GM19035 (cell line): ENCODE measurements at regions not wholly inside any gene's neighbourhood (a gene's known extent, or its start where the extent isn't known, plus 50 kb on each side); places are given as distances from the start of the nearest gene placed in this dataset.

Experiments used
- ATAC-seq: cut with Tn5 transposase; IDR thresholded peaks from one replicate; pipeline ENCODE4 v1.9.1; 2021; ENCODE audit not compliant: unreplicated experiment

- ATAC-seq: no peak
Observed at GRCh38 chr15:93497291-93497690, 408.3 kb upstream of the RGMA start.

GRCh38 chr15:93496888-93497287, 407.9 kb upstream of the RGMA start:
- ATAC-seq: no peak

- ATAC-seq: no peak
Observed at GRCh38 chr15:93495799-93496637, 407.0 kb upstream of the RGMA start.

GRCh38 chr15:93493172-93493571, 404.2 kb upstream of the RGMA start:
- ATAC-seq: no peak

GRCh38 chr15:93491291-93491690, 402.3 kb upstream of the RGMA start:
- no peak for ATAC-seq

- no peak for ATAC-seq
Observed at GRCh38 chr15:93488296-93488713, 399.3 kb upstream of the RGMA start.

- ATAC-seq: no peak
Observed at GRCh38 chr15:93486407-93487117, 397.6 kb upstream of the RGMA start.

DNA sequence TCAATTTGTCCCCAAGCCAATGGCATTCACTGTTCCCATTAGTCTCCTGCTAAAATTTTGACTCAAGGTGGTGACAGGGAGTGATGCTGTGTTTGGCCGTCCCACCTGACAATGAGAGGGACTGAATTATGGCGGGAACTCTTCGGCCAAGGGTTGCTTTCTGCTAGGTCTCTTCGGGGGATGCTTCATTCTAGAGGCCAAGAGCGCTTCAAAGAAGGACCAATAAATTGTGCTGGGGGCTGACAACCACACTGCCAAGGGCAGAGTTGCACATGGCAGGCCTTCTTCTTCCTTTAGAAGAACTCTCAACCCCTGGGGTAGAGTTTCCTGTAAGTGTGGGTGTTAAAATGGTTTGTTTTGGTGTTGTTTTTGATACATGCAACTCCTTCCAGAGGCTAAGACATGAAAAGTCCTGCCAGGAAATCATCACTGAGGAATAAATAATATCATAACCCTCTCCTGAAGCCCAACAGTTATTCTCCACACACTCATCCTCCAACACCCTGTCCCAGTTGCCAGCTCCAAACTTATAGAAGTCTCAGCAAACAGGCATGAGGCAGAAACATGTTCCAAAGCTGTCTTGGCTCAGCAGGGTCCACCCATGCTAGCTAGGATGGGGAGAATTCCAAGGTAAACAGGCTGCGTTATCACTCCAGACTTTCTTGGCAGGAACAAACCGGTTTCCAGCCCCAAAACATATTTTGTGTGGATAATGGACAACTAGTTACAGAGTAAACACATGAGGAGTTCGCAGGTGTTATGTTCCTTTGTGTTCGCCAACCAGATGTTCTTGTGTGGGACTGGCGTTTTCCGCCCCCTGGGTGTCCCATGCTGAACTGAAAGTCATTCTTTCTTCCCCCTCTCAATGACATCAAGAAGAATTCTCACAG, 396.7 kb upstream of the RGMA start:
- no peak for ATAC-seq

DNA sequence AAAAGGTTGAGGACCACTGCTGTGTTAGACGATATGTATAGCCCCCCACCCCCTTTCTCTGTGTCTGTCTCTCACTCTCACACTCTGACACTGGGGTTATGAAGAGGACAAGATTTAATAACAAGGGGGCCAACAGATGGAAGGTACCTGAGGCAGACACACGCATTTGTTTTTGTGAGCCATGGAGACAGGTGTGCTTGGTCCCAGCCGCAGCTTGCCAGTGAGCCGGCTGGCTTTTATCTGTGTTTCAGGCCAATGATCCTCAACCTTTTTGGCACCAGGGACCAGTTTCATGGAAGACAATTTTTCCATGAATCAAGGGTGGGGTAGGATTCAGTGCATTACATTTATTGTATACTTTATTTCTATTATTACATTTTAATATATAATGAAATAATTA, 394.9 kb upstream of the RGMA start:
- ATAC-seq: no peak

GRCh38 chr15:93482731-93483130, 393.7 kb upstream of the RGMA start:
- no peak for ATAC-seq

DNA sequence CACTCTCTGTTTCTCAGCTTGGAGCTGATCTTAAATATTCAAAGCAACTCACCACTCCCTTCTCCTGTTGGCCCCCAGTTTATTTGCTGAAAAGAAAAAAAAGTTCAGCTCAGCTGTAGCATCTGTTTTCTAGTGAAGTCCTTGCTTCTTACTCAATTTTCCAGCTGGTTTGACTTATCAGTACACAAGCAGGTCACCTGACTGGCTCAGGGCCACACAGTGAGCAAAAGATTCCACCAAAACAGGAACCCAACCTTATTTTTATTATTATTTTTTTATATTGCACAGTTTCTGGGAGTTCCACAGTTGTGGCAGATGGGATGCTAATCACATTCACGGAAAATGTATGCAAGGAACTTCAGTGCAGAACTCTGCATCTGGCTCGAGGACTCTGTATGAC, 390.7 kb upstream of the RGMA start:
- ATAC-seq: no peak

GRCh38 chr15:93478947-93479346, 389.9 kb upstream of the RGMA start:
- ATAC-seq: no peak

DNA sequence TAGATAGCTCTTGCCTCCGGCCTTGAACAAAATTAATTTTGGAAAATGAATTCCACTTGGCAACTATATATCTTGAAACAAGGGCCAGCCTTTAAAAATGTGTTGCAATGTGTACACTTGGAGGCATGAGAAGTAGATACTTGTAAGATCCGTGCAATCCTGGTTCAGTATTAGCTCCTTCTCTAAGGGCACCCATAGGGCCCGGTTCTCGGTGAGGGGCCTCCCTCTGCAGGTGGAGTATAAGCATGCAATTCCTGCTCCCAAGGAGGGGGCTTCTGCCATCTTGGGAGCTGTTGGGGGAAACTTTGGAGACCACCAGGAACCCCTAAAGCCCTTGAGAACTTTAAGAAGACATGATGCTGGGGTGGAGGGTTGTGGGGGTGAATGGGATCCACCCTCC, 388.7 kb upstream of the RGMA start:
- no peak for ATAC-seq

- ATAC-seq: no peak
Observed at GRCh38 chr15:93477188-93477587, 388.2 kb upstream of the RGMA start.

GRCh38 chr15:93476491-93477177, 387.6 kb upstream of the RGMA start:
- ATAC-seq: no peak

GRCh38 chr15:93474728-93475127, 385.7 kb upstream of the RGMA start:
- no peak for ATAC-seq

DNA sequence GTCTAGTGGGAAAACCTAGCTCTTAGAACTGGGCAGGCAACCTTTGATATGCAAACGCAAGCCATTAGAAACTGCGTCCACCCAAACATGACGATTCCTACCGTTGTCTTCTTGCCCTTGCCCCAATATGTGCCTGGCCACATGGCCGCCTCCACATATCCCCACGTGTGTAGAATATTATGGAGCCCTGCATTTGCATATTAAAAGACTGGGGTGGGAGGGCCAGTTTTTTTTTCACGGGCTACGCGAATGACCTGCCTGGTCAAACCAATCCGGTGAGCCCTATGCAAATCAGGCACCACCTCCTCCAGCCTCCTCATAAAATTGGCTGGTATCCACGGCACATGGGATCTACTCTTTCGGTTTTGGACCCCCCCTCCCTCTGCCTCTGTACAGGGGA, 381.0 kb upstream of the RGMA start:
- no peak for ATAC-seq

DNA sequence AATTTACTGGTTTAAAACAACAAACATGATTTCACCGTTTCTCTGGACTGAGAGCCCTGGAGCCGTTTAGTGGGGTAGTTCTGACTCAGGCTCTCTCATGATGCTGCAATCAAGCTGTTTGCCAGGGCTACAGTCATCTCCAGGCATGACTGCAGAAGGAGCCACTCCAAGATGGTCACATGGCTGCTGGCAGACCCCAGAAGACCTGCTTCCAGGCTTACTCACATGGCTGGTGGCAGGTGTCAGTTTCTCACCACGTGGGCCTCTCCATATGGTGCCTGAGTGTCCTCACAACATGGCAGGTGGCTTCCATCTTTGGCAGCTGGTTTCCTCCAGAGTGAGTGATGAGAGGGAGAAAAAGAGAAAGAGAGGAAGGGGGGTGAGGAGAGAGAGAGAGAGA, 378.3 kb upstream of the RGMA start:
- no peak for ATAC-seq

GRCh38 chr15:93466380-93466779, 377.4 kb upstream of the RGMA start:
- no peak for ATAC-seq

GRCh38 chr15:93462690-93463089, 373.7 kb upstream of the RGMA start:
- no peak for ATAC-seq

DNA sequence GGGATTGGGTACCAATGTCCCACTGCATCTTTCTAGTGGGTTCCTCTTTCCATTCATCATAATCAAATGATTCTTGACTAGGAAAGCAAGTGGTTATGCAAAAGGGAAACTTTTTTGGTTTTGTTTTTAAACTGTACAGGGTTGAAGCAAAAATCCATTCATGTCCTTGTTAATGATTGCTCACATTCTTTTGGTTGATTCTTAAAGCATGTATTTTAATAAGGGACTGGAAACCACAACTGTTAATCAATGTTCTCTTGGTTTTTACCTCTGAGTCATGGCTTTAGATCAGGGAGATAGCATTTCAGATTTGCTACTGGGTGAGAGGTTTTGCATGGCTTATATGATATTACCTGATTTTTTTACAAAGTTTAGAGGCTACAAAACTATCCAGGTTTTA, 371.7 kb upstream of the RGMA start:
- no peak for ATAC-seq
